SK-N-SH (cell line): ENCODE measurements at regions not wholly inside any gene's neighbourhood (a gene's known extent, or its start where the extent isn't known, plus 50 kb on each side); places are given as distances from the start of the nearest gene placed in this dataset.

ENCODE experiments used
- CHD2 ChIP-seq: fragments of 150-350 bp; IDR thresholded peaks from 2 replicates; pipeline ENCODE4 v1.6.1; 2018; ENCODE audit warnings: low read length; ENCODE audit not compliant: partially characterized antibody
- CTCF ChIP-seq: fragments of 200-600 bp; sonication (generic); IDR thresholded peaks from 2 replicates; pipeline ENCODE4 v1.6.1; 2017; ENCODE audit warnings: antibody characterized with exemption, mild to moderate bottlenecking, moderate library complexity
- EP300 ChIP-seq, 2 experiments: IDR thresholded peaks; 2 replicates each; pipeline versions ENCODE4 v1.4.0 to v1.6.1; 2012; ENCODE audit warnings: borderline replicate concordance in 1 of 2, low read depth in 1 of 2, low read length in 1 of 2
- EZH2phosphoT487 ChIP-seq: fragments of 200-600 bp; sonication (generic); IDR thresholded peaks from 2 replicates; pipeline ENCODE4 v1.6.1; 2017; ENCODE audit warnings: low read depth, mixed run types, mild to moderate bottlenecking, antibody characterized with exemption, moderate library complexity, borderline replicate concordance
- FOSL2 ChIP-seq: IDR thresholded peaks from 2 replicates; pipeline ENCODE4 v1.4.0; 2012; ENCODE audit warnings: low read depth, mild to moderate bottlenecking, moderate library complexity, borderline replicate concordance
- GABPA ChIP-seq: IDR thresholded peaks from 2 replicates; pipeline ENCODE4 v1.4.0; 2012; ENCODE audit warnings: low read depth, mild to moderate bottlenecking
- GATA2 ChIP-seq: sonication (generic); formaldehyde crosslinking; IDR thresholded peaks from 2 replicates; pipeline ENCODE4 v1.5.0; 2020; ENCODE audit warnings: mild to moderate bottlenecking, missing genetic modification reagents
- MAX ChIP-seq: IDR thresholded peaks from 2 replicates; pipeline ENCODE4 v1.4.0; 2012; ENCODE audit warnings: low read depth
- PBX3 ChIP-seq: IDR thresholded peaks from 2 replicates; pipeline ENCODE4; 2012
- REST ChIP-seq: IDR thresholded peaks from 2 replicates; pipeline ENCODE4 v1.6.1; 2012; ENCODE audit warnings: mild to moderate bottlenecking, low read depth, low read length, moderate library complexity
- SIN3A ChIP-seq: IDR thresholded peaks from 2 replicates; pipeline ENCODE4 v1.6.1; 2012; ENCODE audit warnings: low read depth, mild to moderate bottlenecking, low read length, moderate library complexity, borderline replicate concordance
- SMC3 ChIP-seq: IDR thresholded peaks from 2 replicates; pipeline ENCODE4 v1.6.1; 2012; ENCODE audit warnings: low read depth, low read length, improper control_type of control experiment
- USF2 ChIP-seq: fragments of 150-350 bp; IDR thresholded peaks from 2 replicates; pipeline ENCODE4 v1.6.1; 2017; ENCODE audit warnings: antibody characterized with exemption, low read length, low read depth, borderline replicate concordance
- YY1 ChIP-seq: IDR thresholded peaks from 2 replicates; pipeline ENCODE4 v1.4.0; 2012; ENCODE audit warnings: low read depth, mild to moderate bottlenecking

- TF ChIP-seq EP300 (IDR thresholded peaks at IDR 0.05; ENCODE audit: borderline replicate concordance in 1 of 2, low read depth in 1 of 2, low read length in 1 of 2) (no peak), CTCF (no peak), EZH2phosphoT487 (no peak), CHD2 (no peak), YY1 (no peak), SIN3A (no peak), PBX3 (no peak), MAX (no peak), SMC3 (no peak), USF2 (no peak), GATA2 (CRISPR knock-in tag) (no peak), FOSL2 (no peak), REST (no peak), GABPA (no peak)
Measured at GRCh38 chr18:68060871-68061270, 544.4 kb upstream of the DSEL start.
